Mammary epithelial cell (primary cell): ENCODE measurements at regions not wholly inside any gene's neighbourhood (a gene's known extent, or its start where the extent isn't known, plus 50 kb on each side); places are given as distances from the start of the nearest gene placed in this dataset.

Source experiments
- CTCF ChIP-seq, 2 donors: IDR thresholded peaks in 1 of 2; conservative IDR thresholded peaks in 1 of 2; 2 replicates each; pipeline ENCODE4 v1.5.1; 2011 to 2012; ENCODE audit warnings: inconsistent platforms in 2 of 2, low read length in 2 of 2, mild to moderate bottlenecking in 2 of 2, control low read depth in 1 of 2, low read depth in 1 of 2; ENCODE audit not compliant: insufficient read depth in 1 of 2; ENCODE audit errors: extremely low read depth in 1 of 2
- EZH2 ChIP-seq: IDR thresholded peaks from 2 replicates; pipeline ENCODE4 v1.6.1; 2012; ENCODE audit warnings: low read length, inconsistent platforms, borderline replicate concordance

- no peak for TF ChIP-seq CTCF (conservative IDR thresholded peaks at IDR 0.05 in 1 of 2, IDR thresholded peaks at IDR 0.05 in 1 of 2; ENCODE audit: extremely low read depth in 1 of 2, insufficient read depth in 1 of 2, low read depth in 1 of 2, low read length in 2 of 2)
- TF ChIP-seq EZH2 = no peak
These were observed 87.6 kb upstream of the WLS start for GRCh38 chr1:68319907-68320306.
